ENCODE measurements at regions not wholly inside any gene's neighbourhood (a gene's known extent, or its start where the extent isn't known, plus 50 kb on each side); places are given as distances from the start of the nearest gene placed in this dataset.

GRCh38 chr3:94990952-94991705, 928.3 kb downstream of the NSUN3 start:
- ChIA-PET CTCF (no interaction called here), POLR2A (no interaction called here)
- TF ChIP-seq, protein P1, sequence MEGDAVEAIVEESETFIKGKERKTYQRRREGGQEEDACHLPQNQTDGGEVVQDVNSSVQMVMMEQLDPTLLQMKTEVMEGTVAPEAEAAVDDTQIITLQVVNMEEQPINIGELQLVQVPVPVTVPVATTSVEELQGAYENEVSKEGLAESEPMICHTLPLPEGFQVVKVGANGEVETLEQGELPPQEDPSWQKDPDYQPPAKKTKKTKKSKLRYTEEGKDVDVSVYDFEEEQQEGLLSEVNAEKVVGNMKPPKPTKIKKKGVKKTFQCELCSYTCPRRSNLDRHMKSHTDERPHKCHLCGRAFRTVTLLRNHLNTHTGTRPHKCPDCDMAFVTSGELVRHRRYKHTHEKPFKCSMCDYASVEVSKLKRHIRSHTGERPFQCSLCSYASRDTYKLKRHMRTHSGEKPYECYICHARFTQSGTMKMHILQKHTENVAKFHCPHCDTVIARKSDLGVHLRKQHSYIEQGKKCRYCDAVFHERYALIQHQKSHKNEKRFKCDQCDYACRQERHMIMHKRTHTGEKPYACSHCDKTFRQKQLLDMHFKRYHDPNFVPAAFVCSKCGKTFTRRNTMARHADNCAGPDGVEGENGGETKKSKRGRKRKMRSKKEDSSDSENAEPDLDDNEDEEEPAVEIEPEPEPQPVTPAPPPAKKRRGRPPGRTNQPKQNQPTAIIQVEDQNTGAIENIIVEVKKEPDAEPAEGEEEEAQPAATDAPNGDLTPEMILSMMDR (IDR thresholded peaks at IDR 0.05; ENCODE audit: insufficient read depth, low read depth, low read length) = no peak
- no peaks in the 10 kb centered on the region for H3K36me3 ChIP-seq (ENCODE audit: control insufficient read depth, insufficient read depth, low read length)
- DNase-seq (ENCODE audit: low read depth) = no peak
- no peak overlapping the region for H3K4me3 ChIP-seq (ENCODE audit: low read depth, low read length)
- H3K27me3 ChIP-seq (ENCODE audit: control insufficient read depth, insufficient read depth, low read length) = no peaks in the 10 kb centered on the region

- TF ChIP-seq, protein P1 (IDR thresholded peaks at IDR 0.05; ENCODE audit: insufficient read depth, low read depth, low read length) = no peak
- no peaks in the 10 kb centered on the region for H3K36me3 ChIP-seq (ENCODE audit: control insufficient read depth, insufficient read depth, low read length)
- no peaks in the 10 kb centered on the region for H3K27me3 ChIP-seq (ENCODE audit: control insufficient read depth, insufficient read depth, low read length)
- no peak for DNase-seq (ENCODE audit: low read depth)
- CTCF ChIA-PET = no interaction called here
- POLR2A ChIA-PET = no interaction called here
- no peak overlapping the region for H3K4me3 ChIP-seq (ENCODE audit: low read depth, low read length)
Observed at GRCh38 chr3:94996743-94997142, 933.9 kb downstream of the NSUN3 start.

DNA sequence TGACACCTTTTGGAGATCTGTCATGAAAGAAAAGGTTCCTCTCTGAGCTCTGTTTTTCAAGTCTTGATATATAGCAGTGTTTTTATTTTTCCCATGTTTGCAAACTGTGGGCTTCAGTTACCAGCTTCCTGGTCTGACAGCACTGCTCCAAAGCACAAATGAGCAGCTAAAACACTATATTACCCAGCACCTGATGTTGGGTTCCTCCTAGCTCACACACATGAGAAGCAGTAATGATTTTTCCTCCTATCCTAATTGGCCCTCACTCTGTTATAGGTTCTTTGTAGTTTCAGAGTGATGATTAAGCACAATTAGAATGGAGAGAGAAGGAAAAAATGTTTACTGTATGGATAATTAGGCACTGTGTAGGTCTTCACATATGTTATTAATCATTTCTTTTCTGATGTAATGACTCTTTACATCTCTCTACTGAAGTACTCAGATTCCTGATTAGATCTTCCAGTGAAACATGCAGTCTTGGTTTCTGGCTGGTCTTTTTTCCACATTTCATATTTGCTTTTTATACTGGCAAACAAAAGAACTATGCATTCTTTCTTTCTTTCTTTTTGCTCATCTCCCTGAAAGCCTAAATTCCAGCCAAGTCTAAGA, 939.7 kb downstream of the NSUN3 start:
- ChIA-PET CTCF (no interaction called here), POLR2A (no interaction called here)
- H3K4me3 ChIP-seq (ENCODE audit: low read depth, low read length) = no peak overlapping the region
- H3K36me3 ChIP-seq (ENCODE audit: control insufficient read depth, insufficient read depth, low read length) = no peaks in the 10 kb centered on the region
- H3K27me3 ChIP-seq (ENCODE audit: control insufficient read depth, insufficient read depth, low read length) = no peaks in the 10 kb centered on the region
- no peak for DNase-seq (ENCODE audit: low read depth)
- TF ChIP-seq, protein P1 (IDR thresholded peaks at IDR 0.05; ENCODE audit: insufficient read depth, low read depth, low read length) = no peak

GRCh38 chr3:95028688-95029087, 965.8 kb downstream of the NSUN3 start:
- CTCF ChIA-PET = no interaction called here
- Histone ChIP-seq H3K36me3 (ENCODE audit: control insufficient read depth, insufficient read depth, low read length) (no peaks in the 10 kb centered on the region), H3K4me3 (ENCODE audit: low read depth, low read length) (no peak overlapping the region), H3K27me3 (ENCODE audit: control insufficient read depth, insufficient read depth, low read length) (no peaks in the 10 kb centered on the region)
- no peak for DNase-seq (ENCODE audit: low read depth)
- POLR2A ChIA-PET = no interaction called here
- TF ChIP-seq, protein P1 (IDR thresholded peaks at IDR 0.05; ENCODE audit: insufficient read depth, low read depth, low read length) = no peak

- CTCF ChIA-PET = no interaction called here
- no peak overlapping the region for H3K4me3 ChIP-seq (ENCODE audit: low read depth, low read length)
- no peaks in the 10 kb centered on the region for H3K36me3 ChIP-seq (ENCODE audit: control insufficient read depth, insufficient read depth, low read length)
- no peaks in the 10 kb centered on the region for H3K27me3 ChIP-seq (ENCODE audit: control insufficient read depth, insufficient read depth, low read length)
- POLR2A ChIA-PET = no interaction called here
- TF ChIP-seq, protein P1 (IDR thresholded peaks at IDR 0.05; ENCODE audit: insufficient read depth, low read depth, low read length) = no peak
- DNase-seq (ENCODE audit: low read depth) = no peak
Observed at GRCh38 chr3:95029644-95030043, 966.8 kb downstream of the NSUN3 start.

All from BJ (cell line).